NOMO-1 (cell line): ENCODE measurements at regions not wholly inside any gene's neighbourhood (a gene's known extent, or its start where the extent isn't known, plus 50 kb on each side); places are given as distances from the start of the nearest gene placed in this dataset.
A peak's percentile ranks its signal among the peaks of the same experiment; 100 is the strongest.
"Not testable (repeated sequence)": the region's sequence is repeated elsewhere in the genome, so short reads cannot be mapped to it uniquely, and the experiment has no call there.

Source experiments
- DNase-seq, 2 experiments: peaks; one replicate each; lab custom pipeline; 2025; ENCODE audit not compliant: unreplicated experiment in 2 of 2; lab: John Stamatoyannopoulos, UW

GRCh38 chr17:70423562-70423961 lies 254.2 kb downstream of the KCNJ2 start:
- peak; percentile 33 to 64 for DNase-seq

- no peak for DNase-seq
Observed at GRCh38 chr17:70426752-70427151, 257.4 kb downstream of the KCNJ2 start.

- no peak for DNase-seq
Observed at GRCh38 chr17:70434536-70435490, 265.5 kb downstream of the KCNJ2 start.

GRCh38 chr17:70437656-70438055 lies 268.3 kb downstream of the KCNJ2 start:
- DNase-seq: no peak

- DNase-seq: no peak
Observed at GRCh38 chr17:70446446-70446845, 277.1 kb downstream of the KCNJ2 start.

DNA sequence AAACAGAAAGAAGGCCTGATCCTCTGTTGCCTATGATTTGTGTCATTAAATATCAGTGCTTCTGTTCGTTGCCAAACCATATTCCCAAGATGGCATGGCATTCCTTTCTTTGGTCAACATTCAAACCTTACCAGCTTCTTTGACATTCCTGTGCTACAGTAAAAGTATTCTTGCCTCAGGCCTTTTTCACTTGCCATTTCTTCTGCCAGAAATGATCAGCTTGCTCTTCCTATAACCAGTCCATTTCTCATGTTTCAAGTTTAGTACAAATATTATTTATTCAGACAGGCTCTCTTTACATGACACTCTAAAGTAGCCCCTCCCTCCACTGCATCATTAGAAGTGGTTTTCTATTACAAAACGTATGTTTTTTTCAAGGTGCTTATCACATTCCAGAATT lies 278.3 kb downstream of the KCNJ2 start:
- DNase-seq: no peak

- not testable (repeated sequence) for DNase-seq
Observed at GRCh38 chr17:70453075-70453474, 283.7 kb downstream of the KCNJ2 start.

- DNase-seq: no peak
Observed at GRCh38 chr17:70454377-70454776, 285.0 kb downstream of the KCNJ2 start.

- DNase-seq: no peak
Observed at GRCh38 chr17:70454908-70455307, 285.6 kb downstream of the KCNJ2 start.

DNA sequence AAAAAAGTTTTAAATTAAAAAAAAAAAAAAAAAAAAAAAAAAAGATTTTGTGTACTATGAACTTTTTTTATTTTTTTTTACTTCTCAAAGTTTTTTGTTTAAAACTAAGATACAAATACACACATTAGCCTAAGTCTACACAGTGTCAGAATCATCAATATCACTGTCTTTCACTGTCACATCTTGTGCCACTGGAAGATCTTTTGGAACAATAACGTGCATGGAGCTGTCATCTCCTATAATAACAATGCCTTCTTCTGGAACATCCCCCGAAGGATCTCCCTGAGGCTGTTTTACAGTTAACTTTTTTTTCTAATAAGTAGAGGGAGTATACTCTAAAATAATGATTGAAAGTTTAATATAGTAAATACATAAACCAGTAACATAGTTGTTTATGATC lies 295.7 kb downstream of the KCNJ2 start:
- no peak for DNase-seq

GRCh38 chr17:70468661-70469060 lies 299.3 kb downstream of the KCNJ2 start:
- DNase-seq: no peak

DNA sequence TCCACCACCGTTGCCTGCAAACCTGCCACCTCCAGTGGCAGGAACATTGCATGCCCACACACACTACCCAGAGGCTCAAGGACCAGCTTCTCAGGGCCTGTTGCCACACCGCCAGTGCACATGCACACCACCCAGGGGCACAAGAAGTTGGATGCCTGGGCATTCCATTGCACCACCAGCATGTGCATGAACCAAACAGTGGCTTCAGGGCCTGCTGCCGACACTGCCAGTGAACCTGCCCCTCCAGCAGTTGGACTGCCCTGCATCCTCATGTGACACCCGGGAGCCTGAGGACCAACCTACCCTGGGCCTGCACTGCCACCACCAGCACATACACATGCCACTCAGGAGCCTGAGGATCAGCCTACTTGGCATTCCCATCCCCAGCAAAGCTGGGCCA lies 303.7 kb downstream of the KCNJ2 start:
- no peak for DNase-seq

DNA sequence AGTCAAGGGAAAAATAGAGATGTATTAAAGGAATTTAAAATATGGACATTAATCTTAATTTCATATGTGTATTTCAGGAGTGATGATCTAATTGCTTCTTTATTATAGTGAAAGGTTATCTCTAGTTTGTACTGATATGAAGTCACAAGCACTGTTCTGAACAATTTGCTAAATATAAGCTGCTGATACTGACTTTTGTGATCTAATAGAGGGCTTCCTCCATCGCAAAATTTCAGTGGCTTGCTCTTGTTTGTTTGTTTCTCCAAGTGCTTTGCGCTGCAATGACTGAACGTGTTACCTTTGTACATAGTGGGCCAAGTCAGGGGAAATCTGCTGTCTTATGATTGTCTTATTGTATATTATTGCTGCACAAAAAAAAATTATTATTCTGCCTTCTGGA lies 307.0 kb downstream of the KCNJ2 start:
- no peak for DNase-seq

DNA sequence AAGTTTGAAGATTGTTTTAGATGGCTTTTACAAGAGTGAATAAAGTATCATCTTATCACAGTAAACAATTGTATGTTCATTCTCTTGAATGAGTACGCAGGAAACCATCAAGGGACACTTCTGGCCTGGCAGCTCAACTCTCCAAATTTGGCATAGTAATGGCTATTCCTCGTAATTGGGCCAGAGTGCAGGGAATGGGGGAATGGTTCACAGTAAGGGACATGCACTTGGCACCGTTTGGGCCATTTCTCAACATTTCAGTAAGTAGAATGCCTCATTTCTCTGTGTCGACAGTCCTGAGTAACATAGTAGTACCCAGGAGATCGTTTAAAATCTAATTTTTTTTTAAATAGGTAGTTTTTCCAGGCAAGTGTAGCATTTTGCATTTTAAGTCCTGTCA lies 309.6 kb downstream of the KCNJ2 start:
- DNase-seq: no peak

- no peak for DNase-seq
Observed at GRCh38 chr17:70479779-70480178, 310.4 kb downstream of the KCNJ2 start.

GRCh38 chr17:70483624-70484023 lies 314.3 kb downstream of the KCNJ2 start:
- DNase-seq: no peak

- DNase-seq: no peak
Observed at GRCh38 chr17:70484050-70484449, 314.7 kb downstream of the KCNJ2 start.

DNA sequence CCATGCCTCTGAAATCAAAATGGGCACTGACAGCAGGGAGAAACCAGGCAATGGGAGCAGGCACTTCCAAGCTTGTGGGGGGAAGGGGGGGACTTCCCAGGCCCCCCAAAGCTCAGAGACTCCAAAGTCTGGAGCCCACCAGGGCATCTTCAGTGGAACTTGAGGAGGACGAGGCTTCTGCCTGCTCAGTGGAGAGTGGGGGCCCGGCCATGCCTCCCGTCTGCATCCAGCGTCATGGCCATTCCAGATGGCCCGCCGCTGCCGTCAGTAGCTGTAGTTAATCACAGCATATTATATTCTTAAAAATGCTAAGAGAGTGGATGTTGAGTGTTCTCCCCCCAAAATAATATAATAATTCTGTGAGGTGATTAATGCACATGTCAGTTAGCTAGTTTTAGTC lies 315.2 kb downstream of the KCNJ2 start:
- DNase-seq: no peak

- no peak for DNase-seq
Observed at GRCh38 chr17:70492368-70492767, 323.0 kb downstream of the KCNJ2 start.

DNA sequence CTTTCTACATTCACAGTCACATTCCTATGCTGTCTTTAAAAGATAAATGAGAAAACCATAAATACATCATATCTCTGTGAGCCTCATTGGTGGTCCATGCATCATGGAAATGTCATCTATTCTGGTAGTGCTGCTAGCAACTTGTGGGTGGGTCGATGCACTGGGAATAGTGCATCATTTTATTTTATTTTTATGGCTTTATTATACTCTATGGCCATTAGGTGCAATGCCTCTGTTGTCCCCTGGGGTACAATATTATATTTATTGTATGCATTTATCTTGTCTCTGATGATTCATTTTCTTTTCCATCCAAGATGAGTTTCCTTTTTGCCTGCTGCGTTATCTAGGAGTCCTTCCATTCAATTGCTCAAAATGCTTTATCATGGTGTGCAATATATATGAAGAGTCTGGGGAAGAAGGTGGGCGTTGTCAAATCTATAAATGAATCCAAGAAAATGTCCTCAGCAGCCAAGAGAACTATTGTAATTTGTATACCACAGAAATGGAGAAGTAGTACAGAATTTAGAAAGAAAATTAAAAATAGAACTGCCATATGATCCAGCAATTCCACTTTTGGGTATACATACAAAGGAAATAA lies 324.0 kb downstream of the KCNJ2 start:
- DNase-seq: peak; percentile 4 to 66

DNA sequence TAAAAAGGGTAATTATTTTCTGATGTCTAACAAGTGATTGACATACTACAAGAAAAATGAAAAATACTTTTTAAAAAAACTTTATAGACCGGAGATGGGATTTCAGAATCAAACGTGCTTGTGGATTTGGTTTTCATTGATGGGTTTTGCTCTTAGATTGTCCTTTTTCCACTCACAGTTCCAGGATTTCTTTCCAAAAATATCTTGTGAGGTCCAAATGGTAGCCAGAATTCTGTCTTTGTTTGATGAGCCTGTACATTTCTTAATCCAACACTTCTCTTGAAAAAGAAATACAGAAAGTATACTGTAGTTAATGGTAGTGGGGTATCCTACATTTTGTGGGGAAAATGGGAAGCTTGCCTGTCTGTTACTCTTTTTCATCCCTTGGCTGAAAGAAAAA lies 329.3 kb downstream of the KCNJ2 start:
- no peak for DNase-seq
